ENCODE measurements at regions not wholly inside any gene's neighbourhood (a gene's known extent, or its start where the extent isn't known, plus 50 kb on each side); places are given as distances from the start of the nearest gene placed in this dataset.

GRCh38 chr4:65265526-65265925 is 404.8 kb downstream of the EPHA5 start:
- in situ Hi-C loops (cut with HindIII; ENCODE audit: low sequenced_read_pairs), result no loop called here
- no peak for DNase-seq (ENCODE audit: low read depth, low spot score)
- no peak overlapping the region for H3K4me3 ChIP-seq (ENCODE audit: low read depth, low read length)
- TF ChIP-seq CTCF (IDR thresholded peaks at IDR 0.05; ENCODE audit: low read depth, low read length), result no peak

- no peak for DNase-seq (ENCODE audit: low read depth, low spot score)
- in situ Hi-C loops (cut with HindIII; ENCODE audit: low sequenced_read_pairs), result no loop called here
- H3K4me3 ChIP-seq (ENCODE audit: low read depth, low read length), result no peak overlapping the region
- TF ChIP-seq CTCF (IDR thresholded peaks at IDR 0.05; ENCODE audit: low read depth, low read length), result no peak
Observed at GRCh38 chr4:65259296-65259695, 411.0 kb downstream of the EPHA5 start.

GRCh38 chr4:65250916-65251315 is 419.4 kb downstream of the EPHA5 start:
- no peak for TF ChIP-seq CTCF (IDR thresholded peaks at IDR 0.05; ENCODE audit: low read depth, low read length)
- DNase-seq (ENCODE audit: low read depth, low spot score), result no peak
- H3K4me3 ChIP-seq (ENCODE audit: low read depth, low read length), result no peak overlapping the region
- in situ Hi-C loops (cut with HindIII; ENCODE audit: low sequenced_read_pairs), result no loop called here

DNA sequence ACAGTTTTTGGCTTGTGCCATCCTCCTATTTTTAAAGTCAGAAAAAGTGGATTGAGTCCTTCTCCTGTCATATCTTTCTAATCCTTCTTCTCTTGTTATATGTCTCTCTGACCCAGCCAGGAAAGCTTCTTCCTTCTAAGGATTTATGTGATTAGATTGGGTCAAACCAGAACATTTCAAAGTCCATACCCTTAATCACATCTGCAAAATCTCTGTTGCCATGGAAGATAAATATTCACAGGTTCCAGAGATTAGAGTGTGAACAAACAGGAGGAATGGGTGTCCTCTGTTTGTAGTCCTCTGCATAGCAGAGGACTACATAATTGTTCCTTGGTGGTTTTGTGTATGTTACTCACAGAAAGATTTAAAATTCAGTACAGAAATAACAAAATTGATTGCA is 421.2 kb downstream of the EPHA5 start:
- in situ Hi-C loops (cut with HindIII; ENCODE audit: low sequenced_read_pairs), result no loop called here
- DNase-seq (ENCODE audit: low read depth, low spot score), result no peak
- no peak overlapping the region for H3K4me3 ChIP-seq (ENCODE audit: low read depth, low read length)
- TF ChIP-seq CTCF (IDR thresholded peaks at IDR 0.05; ENCODE audit: low read depth, low read length), result no peak

DNA sequence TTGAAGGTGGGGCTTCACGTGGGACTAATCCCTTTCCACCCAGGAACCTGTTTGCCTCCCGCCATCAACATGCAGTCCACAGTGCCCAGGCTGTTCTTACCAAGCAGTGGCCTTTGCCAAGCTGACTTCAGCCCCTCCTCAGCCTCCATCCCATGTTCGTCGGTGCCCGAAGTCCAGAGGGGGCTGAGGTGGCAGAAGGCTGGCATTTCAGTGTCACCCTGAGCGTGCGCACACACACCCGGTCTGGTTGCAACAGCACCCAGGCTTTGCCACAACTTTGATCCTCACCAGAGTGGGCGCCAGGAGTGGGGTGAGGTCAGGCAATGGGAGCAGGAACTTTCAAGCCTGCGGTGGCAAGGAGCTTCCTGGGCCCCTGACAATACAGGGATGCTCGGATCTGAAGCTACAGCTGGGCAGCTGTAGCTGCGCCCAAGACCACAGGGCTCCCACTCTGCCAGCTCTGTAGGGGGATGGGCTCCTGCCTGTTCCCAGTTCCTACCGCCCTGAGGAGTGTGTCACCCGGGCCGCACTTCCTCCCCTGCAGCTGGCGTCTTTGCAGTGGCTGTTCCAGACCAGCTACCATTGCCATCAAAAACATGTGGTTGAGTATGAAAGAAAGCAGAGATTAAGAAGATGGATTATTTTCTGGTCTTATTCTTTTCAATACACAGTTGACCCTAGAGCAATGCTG is 428.0 kb downstream of the EPHA5 start:
- in situ Hi-C loops (cut with HindIII; ENCODE audit: low sequenced_read_pairs), result no loop called here
- DNase-seq (ENCODE audit: low read depth, low spot score), result no peak
- H3K4me3 ChIP-seq (ENCODE audit: low read depth, low read length), result no peak overlapping the region
- no peak for TF ChIP-seq CTCF (IDR thresholded peaks at IDR 0.05; ENCODE audit: low read depth, low read length)

- no peak overlapping the region for H3K4me3 ChIP-seq (ENCODE audit: low read depth, low read length)
- DNase-seq (ENCODE audit: low read depth, low spot score), result no peak
- in situ Hi-C loops (cut with HindIII; ENCODE audit: low sequenced_read_pairs), result no loop called here
- TF ChIP-seq CTCF (IDR thresholded peaks at IDR 0.05; ENCODE audit: low read depth, low read length), result no peak
Observed at GRCh38 chr4:65241257-65241997, 428.9 kb downstream of the EPHA5 start.
